HG02885 (cell line): ENCODE measurements at regions not wholly inside any gene's neighbourhood (a gene's known extent, or its start where the extent isn't known, plus 50 kb on each side); places are given as distances from the start of the nearest gene placed in this dataset.
A peak's percentile ranks its signal among the peaks of the same experiment; 100 is the strongest.
"Not testable (repeated sequence)": the region's sequence is repeated elsewhere in the genome, so short reads cannot be mapped to it uniquely, and the experiment has no call there.

ENCODE experiments used
- ATAC-seq: cut with Tn5 transposase; IDR thresholded peaks from one replicate; pipeline ENCODE4 v1.9.1; 2021; ENCODE audit warnings: mild to moderate bottlenecking; ENCODE audit not compliant: unreplicated experiment, poor library complexity

- ATAC-seq = no peak
These were observed 59.9 kb upstream of the SLC1A4 start for GRCh38 chr2:64929333-64929732.

DNA sequence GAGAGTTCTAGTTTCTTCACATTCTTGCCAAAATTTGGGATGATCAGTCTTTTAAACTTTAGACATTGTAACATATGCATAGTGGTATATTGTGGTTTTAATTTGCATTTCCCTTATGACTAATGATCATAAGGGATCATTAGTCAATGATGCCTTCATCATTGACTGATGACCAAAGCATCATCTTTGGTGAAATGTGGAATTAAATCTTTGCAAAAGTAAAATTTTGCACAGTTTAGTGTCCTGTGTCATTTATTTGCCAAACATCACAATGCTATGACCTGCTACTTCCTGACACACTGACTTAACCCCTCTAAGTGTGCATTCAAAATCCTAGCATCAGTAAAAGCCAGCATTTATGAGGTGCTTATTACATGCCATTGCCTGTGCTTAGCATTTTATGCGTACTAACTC, 58.9 kb upstream of the SLC1A4 start:
- no peak for ATAC-seq

DNA sequence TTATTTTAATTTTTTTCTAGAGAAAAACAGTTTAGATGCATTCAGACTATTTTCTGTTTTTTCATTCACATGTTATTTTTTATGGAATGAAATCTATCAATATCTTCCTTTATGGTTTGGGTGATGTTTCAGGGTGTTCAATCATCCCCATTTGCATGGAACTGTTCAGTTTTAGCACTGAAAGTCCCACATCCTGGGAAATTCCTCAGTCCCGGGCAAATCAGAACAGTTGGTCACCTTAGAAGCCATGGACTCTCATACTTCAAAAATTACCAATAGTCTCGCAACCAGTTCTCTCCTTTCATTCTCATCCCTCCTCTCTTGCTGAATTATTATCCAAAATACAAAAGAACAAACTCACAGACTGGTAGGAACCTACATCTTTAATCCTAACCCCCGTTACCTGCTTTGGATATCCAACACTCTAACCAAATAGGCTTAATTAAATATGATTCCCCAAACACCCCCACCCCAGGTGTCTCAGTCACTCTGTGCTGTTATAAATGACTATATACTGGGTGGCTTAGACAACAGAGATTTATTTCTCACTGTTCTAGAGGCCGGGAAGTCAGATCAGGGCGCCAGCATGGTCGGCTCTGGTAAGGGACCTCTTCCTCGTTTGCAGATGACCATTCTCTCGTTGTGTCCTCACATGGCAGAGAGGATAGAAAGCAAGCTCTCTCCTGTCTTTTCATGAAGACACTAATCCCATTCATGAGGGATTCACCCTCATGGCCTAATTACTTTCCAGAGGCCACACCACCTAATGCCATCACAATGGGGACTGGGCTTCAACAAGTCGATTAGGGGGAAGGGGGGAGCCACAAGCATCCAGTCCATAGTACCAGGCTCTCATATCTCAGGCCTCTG, 57.7 kb upstream of the SLC1A4 start:
- no peak for ATAC-seq

DNA sequence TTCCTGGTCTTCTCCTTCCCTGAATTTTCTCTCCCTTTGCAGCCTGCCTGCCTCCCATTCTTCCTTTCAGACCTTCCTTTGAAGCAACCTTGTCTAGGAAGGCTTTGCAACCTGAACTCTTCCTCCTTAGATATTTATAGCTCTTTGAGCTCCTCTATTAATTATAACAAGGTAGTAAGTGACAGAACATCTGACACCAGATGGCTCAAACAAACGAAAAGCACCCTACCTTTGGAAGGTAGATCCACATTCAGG, 57.2 kb upstream of the SLC1A4 start:
- ATAC-seq = no peak

- peak; percentile 86 for ATAC-seq
These were observed 56.6 kb upstream of the SLC1A4 start for GRCh38 chr2:64932371-64933216.

DNA sequence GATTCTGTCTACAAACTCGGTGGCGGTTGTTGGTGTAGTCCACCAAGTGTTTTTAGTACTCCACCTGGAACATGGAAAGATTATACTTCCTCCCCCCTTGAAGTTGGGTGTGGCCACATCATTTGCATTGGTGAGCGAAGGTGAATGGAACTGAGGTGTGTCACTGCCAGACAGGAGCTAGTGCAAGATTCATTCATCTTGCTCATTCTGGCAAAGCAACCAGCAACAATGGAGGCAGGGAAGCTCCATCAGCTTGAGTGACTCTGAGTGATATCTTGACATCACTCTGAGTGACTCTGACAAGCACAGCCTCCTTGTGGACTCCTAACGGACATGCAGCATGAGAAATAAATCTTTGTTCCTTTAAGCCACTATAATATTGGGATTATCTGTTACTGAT, 54.7 kb upstream of the SLC1A4 start:
- ATAC-seq = no peak

- no peak for ATAC-seq
These were observed 52.4 kb upstream of the SLC1A4 start for GRCh38 chr2:64936809-64937208.

DNA sequence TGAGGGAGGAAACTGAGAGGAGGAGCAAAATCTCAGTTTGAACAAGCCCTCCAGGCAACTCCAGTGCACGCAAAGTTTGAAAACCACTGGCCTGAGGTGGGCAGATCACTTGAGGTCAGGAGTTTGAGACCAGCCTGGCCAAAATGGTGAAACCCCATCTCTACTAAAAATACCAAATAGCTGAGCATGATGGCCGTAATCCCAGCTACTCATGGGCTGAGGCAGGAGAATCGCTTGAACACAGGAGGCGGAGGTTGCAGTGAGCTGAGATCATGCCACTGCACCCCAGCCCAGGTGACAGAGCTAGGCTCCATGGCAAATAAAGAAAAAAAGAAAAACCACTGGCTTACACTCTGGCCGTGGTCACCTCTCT, 51.9 kb upstream of the SLC1A4 start:
- not testable (repeated sequence) for ATAC-seq

GRCh38 chr2:64937687-64938491, 51.3 kb upstream of the SLC1A4 start:
- ATAC-seq = peak; percentile 44

DNA sequence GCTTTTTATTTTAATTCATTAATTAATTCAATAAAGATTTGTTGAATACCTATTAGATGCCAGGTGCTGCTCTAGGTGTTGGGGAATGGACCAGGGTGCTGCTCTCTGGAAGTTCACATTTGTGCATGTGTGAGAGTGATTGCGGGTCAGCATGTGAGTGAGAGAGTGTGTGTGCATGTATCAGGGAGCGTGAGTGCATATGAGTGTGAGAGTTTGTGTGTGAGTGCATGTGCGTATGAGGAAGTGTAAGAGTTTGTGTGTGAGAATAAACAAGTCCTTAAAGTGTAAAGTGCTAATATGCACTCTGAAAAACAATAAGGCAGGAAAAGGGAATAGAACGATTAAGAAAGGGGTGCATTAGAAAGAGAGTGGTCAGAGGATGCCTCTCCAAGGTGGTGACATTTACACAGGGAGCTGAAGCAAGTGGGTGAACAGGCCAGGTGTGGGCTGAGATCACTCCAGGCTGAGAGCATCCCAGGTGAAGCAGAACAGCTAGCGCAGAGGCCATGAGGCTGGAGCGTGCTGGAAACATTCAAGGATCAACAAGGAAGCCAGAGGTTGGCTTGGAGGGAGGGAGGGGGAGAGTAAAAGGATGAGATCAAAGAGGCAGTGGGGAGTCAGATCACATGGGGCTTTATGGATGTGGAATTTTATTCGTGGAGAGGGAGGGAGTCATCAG, 50.5 kb upstream of the SLC1A4 start:
- no peak for ATAC-seq

GRCh38 chr2:64939332-64939917, 49.8 kb upstream of the SLC1A4 start:
- ATAC-seq = peak; percentile 61
